ENCODE measurements at regions not wholly inside any gene's neighbourhood (a gene's known extent, or its start where the extent isn't known, plus 50 kb on each side); places are given as distances from the start of the nearest gene placed in this dataset.
"Not testable (repeated sequence)": the region's sequence is repeated elsewhere in the genome, so short reads cannot be mapped to it uniquely, and the experiment has no call there.

GRCh38 chr9:108784998-108785397, 70.8 kb downstream of the ACTL7B start:
- no peak for DNase-seq (ENCODE audit: low read depth in 6 of 9, low spot score in 9 of 9)
- Histone ChIP-seq H3K36me3 (ENCODE audit: control insufficient read depth in 2 of 2, insufficient read depth in 2 of 2, low read length in 1 of 2) (no peaks in the 10 kb centered on the region), H3K9me3 (ENCODE audit: control insufficient read depth in 2 of 2, insufficient read depth in 1 of 2, low read length in 1 of 2) (no peaks in the 10 kb centered on the region), H3K4me1 (ENCODE audit: control insufficient read depth in 2 of 2, insufficient read depth in 2 of 2, low read length in 2 of 2) (peaks cover 0 to 20% of the 10 kb centered on the region in 2 donors), H3K27me3 (ENCODE audit: control insufficient read depth in 2 of 2, insufficient read depth in 1 of 2, low read length in 1 of 2) (no peaks in the 10 kb centered on the region), H3K27ac (ENCODE audit: low read depth in 1 of 2, low read length in 1 of 2) (no peak overlapping the region), H3K4me3 (ENCODE audit: low read length in 2 of 2) (no peak overlapping the region)
- 58% methylated on average over 3 of the region's 3 CpGs for WGBS

DNA sequence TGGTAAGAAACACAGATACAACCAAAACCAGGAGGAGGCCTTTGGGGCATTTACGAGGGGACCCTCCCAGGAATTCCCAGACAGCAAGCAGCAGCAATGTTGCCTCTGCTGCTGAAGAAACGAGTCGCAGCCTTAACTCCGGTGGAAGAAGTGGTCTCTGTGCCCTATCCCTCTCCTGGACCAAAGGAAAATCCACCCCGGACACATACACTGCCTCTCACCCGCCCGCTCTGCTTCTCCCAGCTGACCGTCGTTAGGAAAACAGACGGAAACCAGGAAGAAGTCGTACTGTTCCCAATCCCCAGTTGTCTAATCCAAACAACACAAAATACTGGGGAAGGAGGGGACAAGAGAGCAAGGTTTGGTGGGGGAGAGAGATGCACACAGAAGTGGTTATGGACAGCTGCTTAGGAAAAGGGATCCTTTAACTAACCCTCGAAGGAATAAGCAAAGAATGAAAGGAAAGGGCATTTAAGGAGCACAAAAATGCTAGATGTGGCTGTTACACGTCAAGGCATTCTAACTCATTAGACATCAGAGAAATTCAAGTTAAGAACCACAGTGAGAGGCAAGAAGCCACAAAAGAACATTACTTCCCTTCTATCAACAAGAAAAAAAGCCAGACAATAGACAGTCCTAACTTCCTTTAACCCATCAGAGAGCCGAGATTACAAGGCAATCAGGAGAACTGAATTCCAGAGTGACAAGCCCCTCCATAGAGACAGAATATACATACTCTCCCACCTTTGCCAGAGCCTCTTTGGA, 71.9 kb downstream of the ACTL7B start:
- Histone ChIP-seq H3K4me1 (ENCODE audit: control insufficient read depth in 2 of 2, insufficient read depth in 2 of 2, low read length in 2 of 2) (peaks cover 0 to 20% of the 10 kb centered on the region in 2 donors), H3K36me3 (ENCODE audit: control insufficient read depth in 2 of 2, insufficient read depth in 2 of 2, low read length in 1 of 2) (no peaks in the 10 kb centered on the region), H3K9me3 (ENCODE audit: control insufficient read depth in 2 of 2, insufficient read depth in 1 of 2, low read length in 1 of 2) (no peaks in the 10 kb centered on the region), H3K27me3 (ENCODE audit: control insufficient read depth in 2 of 2, insufficient read depth in 1 of 2, low read length in 1 of 2) (no peaks in the 10 kb centered on the region), H3K27ac (ENCODE audit: low read depth in 1 of 2, low read length in 1 of 2) (peak overlapping the region; percentile 41 to 66), H3K4me3 (ENCODE audit: low read length in 2 of 2) (no peak overlapping the region)
- 65% methylated on average over 14 of the region's 14 CpGs for WGBS
- DNase-seq (ENCODE audit: low read depth in 6 of 9, low spot score in 9 of 9) = no peak

- H3K36me3 ChIP-seq (ENCODE audit: control insufficient read depth in 2 of 2, insufficient read depth in 2 of 2, low read length in 1 of 2) = no peaks in the 10 kb centered on the region
Observed at GRCh38 chr9:108783326-108783725, 72.5 kb downstream of the ACTL7B start.

GRCh38 chr9:108780942-108781734, 74.6 kb downstream of the ACTL7B start:
- Histone ChIP-seq H3K27ac (ENCODE audit: low read depth in 1 of 2, low read length in 1 of 2) (peak overlapping the region in 1 of 2 donors; percentile 52), H3K4me1 (ENCODE audit: control insufficient read depth in 2 of 2, insufficient read depth in 2 of 2, low read length in 2 of 2) (peaks cover 0 to 23% of the 10 kb centered on the region in 2 donors), H3K36me3 (ENCODE audit: control insufficient read depth in 2 of 2, insufficient read depth in 2 of 2, low read length in 1 of 2) (no peaks in the 10 kb centered on the region), H3K4me3 (ENCODE audit: low read length in 2 of 2) (no peak overlapping the region), H3K9me3 (ENCODE audit: control insufficient read depth in 2 of 2, insufficient read depth in 1 of 2, low read length in 1 of 2) (no peaks in the 10 kb centered on the region), H3K27me3 (ENCODE audit: control insufficient read depth in 2 of 2, insufficient read depth in 1 of 2, low read length in 1 of 2) (no peaks in the 10 kb centered on the region)
- WGBS = 48% methylated on average over 11 of the region's 11 CpGs
- no peak for DNase-seq (ENCODE audit: low read depth in 6 of 9, low spot score in 9 of 9)

More at GRCh38 chr9:108783326-108783725, 72.5 kb downstream of the ACTL7B start:
- DNase-seq (ENCODE audit: low read depth in 6 of 9, low spot score in 9 of 9) = peak in 2 of 9 donors; percentile 9 to 62
- Histone ChIP-seq H3K27ac (ENCODE audit: low read depth in 1 of 2, low read length in 1 of 2) (peak overlapping the region; percentile 32 to 66), H3K4me1 (ENCODE audit: control insufficient read depth in 2 of 2, insufficient read depth in 2 of 2, low read length in 2 of 2) (peaks cover 0 to 23% of the 10 kb centered on the region in 2 donors), H3K27me3 (ENCODE audit: control insufficient read depth in 2 of 2, insufficient read depth in 1 of 2, low read length in 1 of 2) (no peaks in the 10 kb centered on the region), H3K9me3 (ENCODE audit: control insufficient read depth in 2 of 2, insufficient read depth in 1 of 2, low read length in 1 of 2) (no peaks in the 10 kb centered on the region), H3K4me3 (ENCODE audit: low read length in 2 of 2) (no peak overlapping the region)
- 26% methylated on average over 6 of the region's 6 CpGs for WGBS

DNA sequence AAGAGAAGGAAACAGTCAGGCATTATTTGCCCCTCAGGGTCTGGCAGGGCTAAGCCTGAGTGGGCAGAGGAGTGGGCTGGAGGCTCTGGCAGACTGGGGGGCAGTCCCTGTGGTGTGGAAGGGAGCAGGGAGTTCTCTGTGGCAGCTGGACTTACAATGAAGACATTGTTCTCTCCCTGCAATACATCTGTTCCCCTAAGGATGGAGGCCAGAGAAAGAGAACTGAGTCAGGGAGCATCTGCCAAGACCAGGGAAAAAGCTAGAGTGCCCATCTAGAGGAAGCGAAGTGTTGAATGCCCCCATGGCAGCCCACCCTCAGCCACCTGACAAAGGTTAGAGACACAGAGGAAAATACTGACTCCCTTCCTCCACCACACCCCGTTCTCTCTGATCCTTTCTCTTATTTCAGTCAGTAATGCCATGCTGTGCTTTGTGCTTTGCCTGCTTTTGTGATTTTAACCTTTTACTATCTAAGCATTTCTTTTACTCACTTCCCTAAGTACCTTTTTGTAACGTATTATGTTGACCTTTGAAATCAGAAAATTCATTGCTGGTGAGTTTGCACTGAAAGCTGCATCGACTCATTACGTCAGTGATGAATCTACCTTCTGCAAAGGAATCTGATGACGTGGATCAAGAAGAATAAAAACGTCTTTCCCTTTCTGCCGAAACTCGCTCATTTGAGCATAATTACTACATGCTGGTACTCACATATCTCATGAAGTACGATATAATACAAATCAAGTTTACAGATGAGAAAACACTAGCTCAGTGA, 76.0 kb downstream of the ACTL7B start:
- WGBS = 98% methylated on average over 10 of the region's 10 CpGs

DNA sequence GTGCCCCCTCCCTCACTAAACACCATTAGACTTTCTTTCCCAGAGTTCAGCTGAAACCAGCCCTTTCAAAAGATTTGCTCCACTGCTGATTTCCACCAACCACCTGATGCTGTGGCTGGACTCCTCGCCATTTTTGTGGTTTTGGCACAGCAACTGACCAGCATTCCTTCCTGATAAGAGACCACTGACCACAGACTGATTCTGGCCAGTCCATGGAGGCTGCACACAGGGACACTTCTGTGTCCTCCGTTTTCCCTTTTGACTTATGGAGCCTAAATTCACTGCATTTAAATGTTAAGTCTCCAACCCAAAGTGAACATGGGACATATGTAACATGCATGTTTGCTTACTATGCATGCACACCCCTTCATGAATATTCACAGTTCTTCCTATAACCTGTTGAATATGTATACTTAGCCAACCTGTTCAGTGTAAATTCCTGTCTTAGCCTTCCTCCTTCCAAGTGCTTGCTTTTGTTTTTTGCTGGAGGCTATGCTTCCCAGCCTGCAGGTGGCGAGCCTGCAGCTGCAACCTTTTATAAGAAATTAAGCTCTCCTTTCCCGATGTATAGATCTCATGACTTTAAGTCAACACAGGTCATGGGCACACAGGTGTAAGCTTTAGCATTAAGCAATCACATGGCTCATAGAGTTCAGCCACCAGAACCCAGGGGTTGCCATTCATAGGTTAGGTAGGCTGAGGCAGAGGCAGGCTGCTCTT, 78.7 kb downstream of the ACTL7B start:
- 78% methylated on average over 4 of the region's 4 CpGs for WGBS
- Histone ChIP-seq H3K27me3 (ENCODE audit: control insufficient read depth in 2 of 2, insufficient read depth in 1 of 2, low read length in 1 of 2) (no peaks in the 10 kb centered on the region), H3K9me3 (ENCODE audit: control insufficient read depth in 2 of 2, insufficient read depth in 1 of 2, low read length in 1 of 2) (no peaks in the 10 kb centered on the region), H3K4me3 (ENCODE audit: low read length in 2 of 2) (no peak overlapping the region), H3K4me1 (ENCODE audit: control insufficient read depth in 2 of 2, insufficient read depth in 2 of 2, low read length in 2 of 2) (peaks cover 0 to 11% of the 10 kb centered on the region in 2 donors), H3K36me3 (ENCODE audit: control insufficient read depth in 2 of 2, insufficient read depth in 2 of 2, low read length in 1 of 2) (no peaks in the 10 kb centered on the region), H3K27ac (ENCODE audit: low read depth in 1 of 2, low read length in 1 of 2) (no peak overlapping the region)
- DNase-seq (ENCODE audit: low read depth in 6 of 9, low spot score in 9 of 9) = no peak

More for the DNA sequence above, 76.0 kb downstream of the ACTL7B start:
- Histone ChIP-seq H3K36me3 (ENCODE audit: control insufficient read depth in 2 of 2, insufficient read depth in 2 of 2, low read length in 1 of 2) (no peaks in the 10 kb centered on the region), H3K4me3 (ENCODE audit: low read length in 2 of 2) (no peak overlapping the region), H3K27ac (ENCODE audit: low read depth in 1 of 2, low read length in 1 of 2) (no peak overlapping the region), H3K27me3 (ENCODE audit: control insufficient read depth in 2 of 2, insufficient read depth in 1 of 2, low read length in 1 of 2) (no peaks in the 10 kb centered on the region), H3K4me1 (ENCODE audit: control insufficient read depth in 2 of 2, insufficient read depth in 2 of 2, low read length in 2 of 2) (peaks cover 0 to 23% of the 10 kb centered on the region in 2 donors), H3K9me3 (ENCODE audit: control insufficient read depth in 2 of 2, insufficient read depth in 1 of 2, low read length in 1 of 2) (no peaks in the 10 kb centered on the region)
- DNase-seq (ENCODE audit: low read depth in 6 of 9, low spot score in 9 of 9) = no peak

DNA sequence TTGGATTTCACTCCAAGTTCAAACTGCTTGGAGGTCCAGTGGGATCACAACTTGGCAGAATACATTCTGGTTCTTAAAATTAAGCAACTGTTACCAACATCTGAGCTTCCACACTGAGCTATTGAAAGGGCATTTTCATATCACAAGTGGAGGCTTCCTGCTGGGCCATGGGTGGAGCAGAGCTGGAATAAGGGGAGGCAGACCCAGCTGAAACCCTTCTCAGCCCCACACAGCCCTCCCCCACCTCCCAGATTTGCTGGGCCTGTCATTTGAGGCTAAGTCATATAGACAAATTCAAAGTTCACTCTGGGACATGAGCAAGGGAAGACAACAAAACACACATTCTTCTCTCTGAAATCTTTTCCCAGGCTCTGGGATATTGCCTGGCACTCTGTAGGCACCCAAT, 79.9 kb downstream of the ACTL7B start:
- no peak for DNase-seq (ENCODE audit: low read depth in 6 of 9, low spot score in 9 of 9)
- Histone ChIP-seq H3K4me3 (ENCODE audit: low read length in 2 of 2) (no peak overlapping the region), H3K27me3 (ENCODE audit: control insufficient read depth in 2 of 2, insufficient read depth in 1 of 2, low read length in 1 of 2) (no peaks in the 10 kb centered on the region), H3K9me3 (ENCODE audit: control insufficient read depth in 2 of 2, insufficient read depth in 1 of 2, low read length in 1 of 2) (no peaks in the 10 kb centered on the region), H3K4me1 (ENCODE audit: control insufficient read depth in 2 of 2, insufficient read depth in 2 of 2, low read length in 2 of 2) (peaks cover 0 to 6% of the 10 kb centered on the region in 2 donors), H3K36me3 (ENCODE audit: control insufficient read depth in 2 of 2, insufficient read depth in 2 of 2, low read length in 1 of 2) (no peaks in the 10 kb centered on the region), H3K27ac (ENCODE audit: low read depth in 1 of 2, low read length in 1 of 2) (no peak overlapping the region)

- DNase-seq (ENCODE audit: low read depth in 6 of 9, low spot score in 9 of 9); H3K9me3 ChIP-seq (ENCODE audit: control insufficient read depth in 2 of 2, insufficient read depth in 1 of 2, low read length in 1 of 2); H3K4me1 ChIP-seq (ENCODE audit: control insufficient read depth in 2 of 2, insufficient read depth in 2 of 2, low read length in 2 of 2); H3K4me3 ChIP-seq (ENCODE audit: low read length in 2 of 2); H3K27me3 ChIP-seq (ENCODE audit: control insufficient read depth in 2 of 2, insufficient read depth in 1 of 2, low read length in 1 of 2); H3K36me3 ChIP-seq (ENCODE audit: control insufficient read depth in 2 of 2, insufficient read depth in 2 of 2, low read length in 1 of 2); H3K27ac ChIP-seq (ENCODE audit: low read depth in 1 of 2, low read length in 1 of 2): not testable (repeated sequence)
- WGBS = 97% methylated on average over 7 of the region's 7 CpGs
Observed at GRCh38 chr9:108774088-108774487, 81.7 kb downstream of the ACTL7B start.
